ENCODE measurements at regions not wholly inside any gene's neighbourhood (a gene's known extent, or its start where the extent isn't known, plus 50 kb on each side); places are given as distances from the start of the nearest gene placed in this dataset.

GRCh38 chr5:174315471-174315870, 270.0 kb downstream of the NSG2 start:
- Histone ChIP-seq H3K27ac (no peak overlapping the region), H3K27me3 (peaks cover 0 to 8% of the 10 kb centered on the region in 2 donors), H3K36me3 (replicated peaks in 1 of 2; ENCODE audit: insufficient read depth in 1 of 2, low read depth in 2 of 2) (no peaks in the 10 kb centered on the region), H3K9me3 (no peaks in the 10 kb centered on the region), H3K4me3 (no peak overlapping the region), H3K4me1 (peaks cover 10% of the 10 kb centered on the region)
- TF ChIP-seq, protein P1, sequence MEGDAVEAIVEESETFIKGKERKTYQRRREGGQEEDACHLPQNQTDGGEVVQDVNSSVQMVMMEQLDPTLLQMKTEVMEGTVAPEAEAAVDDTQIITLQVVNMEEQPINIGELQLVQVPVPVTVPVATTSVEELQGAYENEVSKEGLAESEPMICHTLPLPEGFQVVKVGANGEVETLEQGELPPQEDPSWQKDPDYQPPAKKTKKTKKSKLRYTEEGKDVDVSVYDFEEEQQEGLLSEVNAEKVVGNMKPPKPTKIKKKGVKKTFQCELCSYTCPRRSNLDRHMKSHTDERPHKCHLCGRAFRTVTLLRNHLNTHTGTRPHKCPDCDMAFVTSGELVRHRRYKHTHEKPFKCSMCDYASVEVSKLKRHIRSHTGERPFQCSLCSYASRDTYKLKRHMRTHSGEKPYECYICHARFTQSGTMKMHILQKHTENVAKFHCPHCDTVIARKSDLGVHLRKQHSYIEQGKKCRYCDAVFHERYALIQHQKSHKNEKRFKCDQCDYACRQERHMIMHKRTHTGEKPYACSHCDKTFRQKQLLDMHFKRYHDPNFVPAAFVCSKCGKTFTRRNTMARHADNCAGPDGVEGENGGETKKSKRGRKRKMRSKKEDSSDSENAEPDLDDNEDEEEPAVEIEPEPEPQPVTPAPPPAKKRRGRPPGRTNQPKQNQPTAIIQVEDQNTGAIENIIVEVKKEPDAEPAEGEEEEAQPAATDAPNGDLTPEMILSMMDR (IDR thresholded peaks at IDR 0.05) = no peak
- no peak for TF ChIP-seq POLR2A (IDR thresholded peaks at IDR 0.05)
- intact Hi-C loops (cut with DNase I) = loop anchor here (2.0 kb wide), 1 partner anchor 271 kb away; the partner anchor contains the start of gene NSG2
- ATAC-seq (no peak), DNase-seq (no peak)
- WGBS, 2 donors = 49 to 56% methylated on average over 5 of the region's 5 CpGs

DNA sequence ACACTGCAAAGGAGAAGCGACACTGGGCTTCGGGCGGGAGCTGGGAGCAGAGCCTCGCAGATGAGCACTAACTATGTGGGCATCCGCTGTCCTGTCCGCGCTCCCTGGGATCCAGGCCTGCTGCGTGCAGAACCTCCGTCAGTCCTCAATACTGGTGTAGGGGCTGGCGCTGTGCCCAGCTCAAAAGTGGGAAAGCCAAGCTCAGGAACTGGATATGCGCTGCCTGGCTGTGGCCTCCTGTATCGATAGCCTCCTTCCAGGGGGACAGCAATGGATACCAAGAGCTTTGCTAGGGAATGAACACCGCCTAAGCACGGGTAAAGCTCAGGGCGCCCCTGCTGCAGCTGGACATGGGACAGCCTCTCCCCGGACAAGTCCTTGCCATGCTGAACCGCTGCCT, 270.4 kb downstream of the NSG2 start:
- DNase-seq (no peak), ATAC-seq (no peak)
- Histone ChIP-seq H3K4me1 (peaks cover 10% of the 10 kb centered on the region), H3K9me3 (no peaks in the 10 kb centered on the region), H3K36me3 (replicated peaks in 1 of 2; ENCODE audit: insufficient read depth in 1 of 2, low read depth in 2 of 2) (no peaks in the 10 kb centered on the region), H3K27me3 (peaks cover 0 to 8% of the 10 kb centered on the region in 2 donors), H3K4me3 (no peak overlapping the region), H3K27ac (no peak overlapping the region)
- intact Hi-C loops (cut with DNase I) = loop anchor here (2.0 kb wide), 1 partner anchor 271 kb away; the partner anchor contains the start of gene NSG2
- TF ChIP-seq POLR2A (IDR thresholded peaks at IDR 0.05) = no peak
- TF ChIP-seq, protein P1 (IDR thresholded peaks at IDR 0.05) = no peak
- WGBS, 2 donors = 80 to 87% methylated on average over 13 to 17 of the region's 17 CpGs

- no peak overlapping the region for H3K4me3 ChIP-seq
- ATAC-seq = no peak
- no peak for DNase-seq
- H3K36me3 ChIP-seq (replicated peaks in 1 of 2; ENCODE audit: insufficient read depth in 1 of 2, low read depth in 2 of 2) = no peaks in the 10 kb centered on the region
- peaks cover 0 to 7% of the 10 kb centered on the region in 2 donors for H3K27me3 ChIP-seq
- H3K27ac ChIP-seq = no peak overlapping the region
- TF ChIP-seq, protein P1 (IDR thresholded peaks at IDR 0.05) = no peak
- no peak for TF ChIP-seq POLR2A (IDR thresholded peaks at IDR 0.05)
- H3K4me1 ChIP-seq = peaks cover 9% of the 10 kb centered on the region
- H3K9me3 ChIP-seq = no peaks in the 10 kb centered on the region
- intact Hi-C loops (cut with DNase I) = no loop called here
- WGBS, 2 donors = 73 to 85% methylated on average over 6 of the region's 6 CpGs
These were observed 270.8 kb downstream of the NSG2 start for GRCh38 chr5:174316326-174316725.

- no peak overlapping the region for H3K27ac ChIP-seq
- no peaks in the 10 kb centered on the region for H3K4me1 ChIP-seq
- no peak overlapping the region for H3K4me3 ChIP-seq
- no peaks in the 10 kb centered on the region for H3K27me3 ChIP-seq
- no peaks in the 10 kb centered on the region for H3K36me3 ChIP-seq (replicated peaks in 1 of 2; ENCODE audit: insufficient read depth in 1 of 2, low read depth in 2 of 2)
- DNase-seq (peak; percentile 29 to 51 (median 34)), ATAC-seq (peak; percentile 47)
- WGBS, 2 donors = 16% methylated on average over 11 of the region's 11 CpGs
- intact Hi-C loops (cut with DNase I) = no loop called here
- TF ChIP-seq POLR2A (IDR thresholded peaks at IDR 0.05) = no peak
- TF ChIP-seq, protein P1 (IDR thresholded peaks at IDR 0.05) = peak; percentile 26 to 71 (median 68)
- H3K9me3 ChIP-seq = no peaks in the 10 kb centered on the region
These were observed 271.9 kb downstream of the NSG2 start for GRCh38 chr5:174317256-174317894.

DNA sequence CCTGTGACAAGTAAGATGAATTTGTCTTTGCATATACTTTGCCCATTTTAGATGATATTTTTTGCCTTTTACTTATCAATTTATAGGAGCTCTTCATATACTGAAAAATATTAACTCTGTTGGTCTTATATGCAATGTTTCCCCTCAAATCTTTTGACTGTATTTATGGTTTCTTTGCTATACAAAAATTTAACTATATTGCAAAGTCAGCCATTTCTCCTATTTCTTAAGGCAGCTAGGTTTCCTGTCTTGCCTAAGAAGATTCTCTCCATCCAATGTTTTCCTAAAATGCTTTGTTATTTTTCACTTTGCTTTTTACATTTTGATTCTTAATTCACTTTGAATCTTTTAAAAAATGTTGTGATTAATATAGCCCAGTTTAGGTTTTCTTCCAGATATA, 273.1 kb downstream of the NSG2 start:
- DNase-seq = no peak
- H3K9me3 ChIP-seq = no peaks in the 10 kb centered on the region
- H3K27me3 ChIP-seq = no peaks in the 10 kb centered on the region
- no peaks in the 10 kb centered on the region for H3K36me3 ChIP-seq (replicated peaks in 1 of 2; ENCODE audit: insufficient read depth in 1 of 2, low read depth in 2 of 2)
- no peak overlapping the region for H3K27ac ChIP-seq
- no peak overlapping the region for H3K4me3 ChIP-seq
- no peak for ATAC-seq
- H3K4me1 ChIP-seq = no peaks in the 10 kb centered on the region
- intact Hi-C loops (cut with DNase I) = no loop called here
- no peak for TF ChIP-seq POLR2A (IDR thresholded peaks at IDR 0.05)
- TF ChIP-seq, protein P1 (IDR thresholded peaks at IDR 0.05) = no peak

Data from body of pancreas (tissue), 4 donors.